GM12872 (cell line): ENCODE measurements at regions not wholly inside any gene's neighbourhood (a gene's known extent, or its start where the extent isn't known, plus 50 kb on each side); places are given as distances from the start of the nearest gene placed in this dataset.
A peak's percentile ranks its signal among the peaks of the same experiment; 100 is the strongest.

Source experiments
- TF ChIP-seq, protein P1 (sequence below): IDR thresholded peaks from 3 replicates; pipeline ENCODE4 v1.5.1; 2011; ENCODE audit warnings: low read depth, mild to moderate bottlenecking, low read length, moderate library complexity; ENCODE audit not compliant: insufficient read depth

DNA sequence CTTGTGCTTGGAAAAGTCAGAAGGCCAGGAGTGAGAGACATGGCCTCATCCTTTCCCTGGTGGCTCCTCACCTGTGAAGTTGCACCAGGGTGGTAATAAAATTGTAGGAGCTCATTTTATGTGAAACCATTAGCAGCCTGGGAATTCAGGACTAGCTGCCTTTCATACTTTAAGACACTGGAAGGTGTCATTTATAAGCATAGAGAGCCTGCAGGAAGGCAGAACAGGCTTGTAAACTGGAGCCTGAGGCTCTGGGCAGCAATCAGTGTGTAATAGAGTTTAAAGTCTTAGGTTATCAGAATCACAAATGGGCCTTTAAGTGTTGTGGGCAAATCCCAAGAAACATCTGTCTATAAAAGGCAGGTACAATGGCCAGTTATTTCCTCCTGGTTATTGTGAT, 127.2 kb downstream of the TM9SF2 start:
- TF ChIP-seq, protein P1, sequence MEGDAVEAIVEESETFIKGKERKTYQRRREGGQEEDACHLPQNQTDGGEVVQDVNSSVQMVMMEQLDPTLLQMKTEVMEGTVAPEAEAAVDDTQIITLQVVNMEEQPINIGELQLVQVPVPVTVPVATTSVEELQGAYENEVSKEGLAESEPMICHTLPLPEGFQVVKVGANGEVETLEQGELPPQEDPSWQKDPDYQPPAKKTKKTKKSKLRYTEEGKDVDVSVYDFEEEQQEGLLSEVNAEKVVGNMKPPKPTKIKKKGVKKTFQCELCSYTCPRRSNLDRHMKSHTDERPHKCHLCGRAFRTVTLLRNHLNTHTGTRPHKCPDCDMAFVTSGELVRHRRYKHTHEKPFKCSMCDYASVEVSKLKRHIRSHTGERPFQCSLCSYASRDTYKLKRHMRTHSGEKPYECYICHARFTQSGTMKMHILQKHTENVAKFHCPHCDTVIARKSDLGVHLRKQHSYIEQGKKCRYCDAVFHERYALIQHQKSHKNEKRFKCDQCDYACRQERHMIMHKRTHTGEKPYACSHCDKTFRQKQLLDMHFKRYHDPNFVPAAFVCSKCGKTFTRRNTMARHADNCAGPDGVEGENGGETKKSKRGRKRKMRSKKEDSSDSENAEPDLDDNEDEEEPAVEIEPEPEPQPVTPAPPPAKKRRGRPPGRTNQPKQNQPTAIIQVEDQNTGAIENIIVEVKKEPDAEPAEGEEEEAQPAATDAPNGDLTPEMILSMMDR: no peak

DNA sequence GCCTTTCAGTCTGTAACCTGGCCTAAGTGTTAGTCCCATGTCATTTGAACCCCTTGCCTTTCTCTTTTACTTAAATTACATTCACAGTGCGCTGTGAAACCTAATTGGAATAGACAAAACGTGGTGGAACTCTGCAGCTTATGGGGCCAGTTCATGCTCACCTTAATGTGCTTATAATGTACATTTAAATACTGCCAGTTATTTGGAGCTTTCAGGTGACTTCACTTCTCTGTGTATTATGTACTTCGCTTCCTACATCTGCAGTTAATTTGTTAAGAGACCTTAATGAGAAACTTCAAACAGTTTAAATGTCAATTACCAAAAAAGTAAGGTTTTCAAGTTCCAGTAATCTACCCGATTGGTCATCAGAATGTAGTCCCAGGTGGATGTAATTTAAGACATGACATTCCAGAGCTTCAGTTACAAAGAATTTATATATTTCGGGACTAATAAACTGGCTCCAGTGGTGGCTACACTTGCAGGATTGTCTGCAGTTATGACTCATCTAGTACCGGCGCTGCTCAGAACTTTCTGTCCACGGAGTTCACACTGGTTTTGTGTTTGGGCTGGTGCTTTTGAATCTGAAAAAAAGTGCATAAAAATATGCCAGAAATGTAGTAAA, 125.3 kb downstream of the TM9SF2 start:
- TF ChIP-seq, protein P1: no peak

DNA sequence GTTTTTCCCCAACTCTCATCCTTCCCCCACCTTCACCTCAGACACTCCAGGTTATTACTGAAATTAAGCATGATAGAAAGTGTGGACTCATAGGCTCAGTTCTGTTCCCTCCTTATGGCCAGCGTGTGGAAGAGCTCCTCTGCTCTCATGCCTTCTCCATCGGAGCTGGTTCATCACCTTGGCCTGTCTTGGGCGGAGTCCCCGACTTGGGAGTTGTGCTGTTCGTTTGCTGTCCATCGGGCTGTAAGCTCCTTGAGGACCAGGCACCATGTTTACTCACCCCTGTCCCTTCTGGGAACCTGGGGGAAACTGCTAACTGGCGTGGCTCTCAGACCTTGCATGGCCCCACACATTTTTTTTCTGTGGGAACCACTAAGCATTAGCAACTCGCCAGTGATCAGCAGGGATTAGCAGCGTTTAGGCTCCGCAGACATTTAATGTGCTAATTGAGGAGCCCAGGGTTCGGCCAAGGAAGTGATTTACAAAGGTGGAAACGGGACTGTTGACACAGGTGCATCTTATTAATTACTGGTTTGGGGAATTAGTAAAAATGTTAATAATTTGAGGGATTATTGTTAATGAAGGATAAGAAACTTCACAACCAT, 123.8 kb downstream of the TM9SF2 start:
- TF ChIP-seq, protein P1: no peak

- TF ChIP-seq, protein P1: no peak
Observed at GRCh38 chr13:99620806-99621205, 119.5 kb downstream of the TM9SF2 start.

GRCh38 chr13:99619207-99619606, 117.9 kb downstream of the TM9SF2 start:
- TF ChIP-seq, protein P1: no peak

GRCh38 chr13:99617474-99618255, 116.4 kb downstream of the TM9SF2 start:
- TF ChIP-seq, protein P1: peak; percentile 74

DNA sequence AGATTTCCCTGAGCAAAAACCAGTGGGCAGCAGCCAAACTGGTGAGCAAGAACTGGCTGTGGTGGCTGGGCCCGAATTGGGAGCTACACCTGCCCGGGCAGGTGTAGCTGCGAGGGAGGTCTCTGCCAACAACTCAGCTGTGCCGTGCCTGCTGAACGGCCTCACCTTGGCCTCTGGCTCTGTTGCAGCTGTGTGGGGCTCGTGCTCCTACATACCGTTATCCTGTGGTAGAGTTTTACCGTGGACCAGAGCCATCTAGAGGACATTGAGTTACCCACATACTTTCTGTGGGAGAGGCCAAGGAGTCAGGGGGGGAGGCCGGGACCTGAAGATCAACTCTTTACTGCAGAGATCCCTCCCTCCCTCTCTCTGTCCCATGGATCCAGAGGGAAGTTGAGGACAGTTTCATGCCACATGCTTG, 113.2 kb downstream of the TM9SF2 start:
- TF ChIP-seq, protein P1: peak; percentile 55
